ENCODE measurements at regions not wholly inside any gene's neighbourhood (a gene's known extent, or its start where the extent isn't known, plus 50 kb on each side); places are given as distances from the start of the nearest gene placed in this dataset.
A peak's percentile ranks its signal among the peaks of the same experiment; 100 is the strongest.

DNA sequence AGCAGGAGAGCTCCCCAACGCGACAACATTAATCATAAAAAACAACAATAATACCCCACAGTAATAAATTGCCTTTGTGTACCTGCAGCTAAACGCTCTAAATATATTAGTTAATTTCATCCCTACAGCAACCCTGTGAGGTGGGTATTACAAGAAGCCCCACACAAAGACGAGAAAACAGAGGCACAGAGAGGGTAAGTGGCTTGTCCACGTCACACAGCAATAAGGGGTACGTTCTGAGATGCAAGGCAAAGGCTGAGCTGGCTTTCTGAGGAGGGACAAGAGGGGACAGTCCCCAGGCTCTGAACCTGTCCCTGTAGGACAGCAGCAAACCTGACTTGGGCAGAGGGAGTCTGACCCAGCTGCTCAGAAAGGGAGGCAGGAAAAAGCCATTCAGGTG lies 78.2 kb downstream of the NCOR2 start:
- H4K5ac ChIP-seq (ENCODE audit: low read length): no peak overlapping the region
- no peak overlapping the region for H3K9ac ChIP-seq (ENCODE audit: low read length)
- H3K4me1 ChIP-seq (ENCODE audit: control insufficient read depth, low read depth, low read length): no peaks in the 10 kb centered on the region
- H3K79me1 ChIP-seq (ENCODE audit: low read length): peaks cover 50% of the 10 kb centered on the region
- H3K36me3 ChIP-seq (ENCODE audit: control insufficient read depth, insufficient read depth, low read length): peaks cover 4% of the 10 kb centered on the region
- H3K18ac ChIP-seq (ENCODE audit: low read length): no peak overlapping the region
- no peak overlapping the region for H3K23ac ChIP-seq (ENCODE audit: low read length)
- H2AK5ac ChIP-seq (ENCODE audit: low read length): no peak overlapping the region
- no peak overlapping the region for H3K4me3 ChIP-seq (ENCODE audit: low read length)
- no CpG with 5 or more reads among the region's 6 CpGs for WGBS (ENCODE audit: extremely low coverage, insufficient coverage, low lambda C conversion rate)
- H3K4me2 ChIP-seq (ENCODE audit: low read length): no peak overlapping the region
- no peak for DNase-seq
- no peak overlapping the region for H3K27ac ChIP-seq (ENCODE audit: low read depth, low read length)
- peaks cover 54% of the 10 kb centered on the region for H3K79me2 ChIP-seq (ENCODE audit: control insufficient read depth, insufficient read depth, low read length)
- no peak overlapping the region for H4K8ac ChIP-seq (ENCODE audit: low read depth, low read length)
- no peak overlapping the region for H2BK120ac ChIP-seq (ENCODE audit: low read depth, low read length)
- no peaks in the 10 kb centered on the region for H3K27me3 ChIP-seq (ENCODE audit: insufficient read depth, low read length, poor library complexity)
- H2BK15ac ChIP-seq (replicated peaks; ENCODE audit: low read depth): no peak overlapping the region
- H3K56ac ChIP-seq (ENCODE audit: low read length): no peak overlapping the region
- no peak overlapping the region for H3K4ac ChIP-seq (ENCODE audit: low read depth, low read length)
- no peak overlapping the region for H2BK5ac ChIP-seq (ENCODE audit: low read length)

DNA sequence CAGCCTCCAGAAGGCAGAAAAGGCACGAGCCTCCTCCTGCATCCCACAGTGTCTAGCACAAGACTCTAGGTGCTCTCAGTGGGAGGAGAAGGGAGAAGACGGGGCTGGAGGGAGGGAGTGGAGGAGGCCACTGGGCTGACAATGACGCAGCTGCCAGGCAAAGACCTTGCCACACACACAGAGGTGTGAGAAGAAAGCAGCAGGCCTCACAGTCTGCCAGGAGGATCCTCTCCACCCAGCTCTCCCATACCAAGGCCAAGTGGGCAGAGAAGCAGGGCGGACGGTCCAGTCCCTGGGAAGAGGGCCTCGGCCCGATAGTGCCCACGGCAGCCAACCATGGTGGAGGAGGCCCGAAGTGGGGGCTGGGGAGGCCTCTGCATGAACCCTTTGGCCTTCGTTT lies 78.9 kb downstream of the NCOR2 start:
- H2BK15ac ChIP-seq (replicated peaks; ENCODE audit: low read depth): no peak overlapping the region
- H3K9ac ChIP-seq (ENCODE audit: low read length): no peak overlapping the region
- H3K27me3 ChIP-seq (ENCODE audit: insufficient read depth, low read length, poor library complexity): no peaks in the 10 kb centered on the region
- H3K4me3 ChIP-seq (ENCODE audit: low read length): no peak overlapping the region
- no peak overlapping the region for H3K18ac ChIP-seq (ENCODE audit: low read length)
- H3K56ac ChIP-seq (ENCODE audit: low read length): no peak overlapping the region
- peaks cover 47% of the 10 kb centered on the region for H3K79me1 ChIP-seq (ENCODE audit: low read length)
- no peak overlapping the region for H4K5ac ChIP-seq (ENCODE audit: low read length)
- H2BK5ac ChIP-seq (ENCODE audit: low read length): no peak overlapping the region
- H3K27ac ChIP-seq (ENCODE audit: low read depth, low read length): no peak overlapping the region
- H3K23ac ChIP-seq (ENCODE audit: low read length): peak overlapping the region; percentile 68
- H3K4me2 ChIP-seq (ENCODE audit: low read length): no peak overlapping the region
- H2BK120ac ChIP-seq (ENCODE audit: low read depth, low read length): no peak overlapping the region
- no peaks in the 10 kb centered on the region for H3K4me1 ChIP-seq (ENCODE audit: control insufficient read depth, low read depth, low read length)
- no peak for DNase-seq
- H3K36me3 ChIP-seq (ENCODE audit: control insufficient read depth, insufficient read depth, low read length): peaks cover 6% of the 10 kb centered on the region
- peaks cover 48% of the 10 kb centered on the region for H3K79me2 ChIP-seq (ENCODE audit: control insufficient read depth, insufficient read depth, low read length)
- no CpG with 5 or more reads among the region's 10 CpGs for WGBS (ENCODE audit: extremely low coverage, insufficient coverage, low lambda C conversion rate)
- no peak overlapping the region for H4K8ac ChIP-seq (ENCODE audit: low read depth, low read length)
- H2AK5ac ChIP-seq (ENCODE audit: low read length): no peak overlapping the region
- H3K4ac ChIP-seq (ENCODE audit: low read depth, low read length): no peak overlapping the region

DNA sequence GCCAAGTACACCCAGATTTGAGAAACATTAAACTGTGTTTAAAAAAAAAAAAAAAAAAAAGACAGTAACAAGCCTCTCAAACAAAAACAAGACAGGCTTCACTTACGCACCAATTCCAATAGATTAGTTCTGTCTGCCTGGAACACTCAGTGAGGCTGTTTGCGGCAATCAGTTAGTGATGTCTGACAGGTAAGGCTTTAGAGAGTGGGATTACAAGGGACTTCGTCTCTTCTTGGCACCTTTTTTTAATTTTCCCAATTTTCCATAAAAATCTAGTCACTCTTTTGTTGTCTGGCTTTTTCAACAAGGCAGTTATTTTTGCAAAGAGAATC lies 79.6 kb downstream of the NCOR2 start:
- H3K23ac ChIP-seq (ENCODE audit: low read length): no peak overlapping the region
- DNase-seq: no peak
- no peak overlapping the region for H2BK120ac ChIP-seq (ENCODE audit: low read depth, low read length)
- no peak overlapping the region for H3K4me2 ChIP-seq (ENCODE audit: low read length)
- no peak overlapping the region for H3K4me3 ChIP-seq (ENCODE audit: low read length)
- no CpG with 5 or more reads among the region's 3 CpGs for WGBS (ENCODE audit: extremely low coverage, insufficient coverage, low lambda C conversion rate)
- H3K36me3 ChIP-seq (ENCODE audit: control insufficient read depth, insufficient read depth, low read length): peaks cover 4% of the 10 kb centered on the region
- H2BK5ac ChIP-seq (ENCODE audit: low read length): no peak overlapping the region
- H3K9ac ChIP-seq (ENCODE audit: low read length): no peak overlapping the region
- no peak overlapping the region for H4K5ac ChIP-seq (ENCODE audit: low read length)
- no peak overlapping the region for H2AK5ac ChIP-seq (ENCODE audit: low read length)
- H3K79me1 ChIP-seq (ENCODE audit: low read length): peaks cover 47% of the 10 kb centered on the region
- no peak overlapping the region for H3K4ac ChIP-seq (ENCODE audit: low read depth, low read length)
- no peak overlapping the region for H3K27ac ChIP-seq (ENCODE audit: low read depth, low read length)
- H3K4me1 ChIP-seq (ENCODE audit: control insufficient read depth, low read depth, low read length): no peaks in the 10 kb centered on the region
- H3K27me3 ChIP-seq (ENCODE audit: insufficient read depth, low read length, poor library complexity): no peaks in the 10 kb centered on the region
- H3K79me2 ChIP-seq (ENCODE audit: control insufficient read depth, insufficient read depth, low read length): peaks cover 43% of the 10 kb centered on the region
- no peak overlapping the region for H3K18ac ChIP-seq (ENCODE audit: low read length)
- H2BK15ac ChIP-seq (replicated peaks; ENCODE audit: low read depth): no peak overlapping the region
- no peak overlapping the region for H4K8ac ChIP-seq (ENCODE audit: low read depth, low read length)
- H3K56ac ChIP-seq (ENCODE audit: low read length): no peak overlapping the region

DNA sequence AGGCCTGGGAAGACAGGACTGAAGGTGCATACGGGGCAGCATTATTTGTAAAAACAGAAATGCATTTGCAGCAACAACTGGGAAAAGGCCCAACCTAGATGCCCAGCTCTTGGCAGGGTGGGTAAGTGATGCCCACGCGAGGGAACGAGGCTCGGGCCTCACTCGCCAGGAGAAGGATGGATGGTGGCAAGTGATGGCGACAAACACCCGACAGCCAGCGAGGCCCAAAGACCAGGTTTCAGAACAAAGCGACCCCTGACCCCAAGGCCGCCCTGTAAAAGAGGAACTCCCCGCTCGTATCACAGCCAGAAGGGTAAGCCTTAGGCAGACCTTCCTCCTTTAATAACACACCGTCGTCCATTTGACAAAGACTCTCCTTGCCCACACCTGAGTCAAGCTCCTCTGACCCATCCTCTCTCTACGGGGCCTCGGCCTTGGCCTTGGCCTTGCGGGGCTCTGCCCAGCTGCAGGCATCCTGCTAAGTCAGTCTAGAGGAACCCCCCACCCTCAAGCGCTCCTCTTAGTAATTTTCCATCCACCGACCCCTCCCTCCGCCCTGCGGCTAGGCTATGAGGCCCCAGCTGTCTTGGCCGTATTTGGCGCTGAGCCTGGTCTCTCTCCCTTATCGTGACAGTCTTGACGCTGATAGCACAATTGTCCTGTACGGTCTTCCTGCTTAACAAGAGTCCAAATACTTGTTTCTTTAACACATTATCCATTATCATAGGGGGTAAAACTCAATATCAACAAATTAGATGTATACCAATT lies 80.2 kb downstream of the NCOR2 start:
- Histone ChIP-seq H3K27ac (ENCODE audit: low read depth, low read length) (no peak overlapping the region), H2BK5ac (ENCODE audit: low read length) (no peak overlapping the region), H2AK5ac (ENCODE audit: low read length) (no peak overlapping the region), H3K4me2 (ENCODE audit: low read length) (no peak overlapping the region), H3K9ac (ENCODE audit: low read length) (no peak overlapping the region), H2BK15ac (replicated peaks; ENCODE audit: low read depth) (no peak overlapping the region), H3K27me3 (ENCODE audit: insufficient read depth, low read length, poor library complexity) (no peaks in the 10 kb centered on the region), H4K8ac (ENCODE audit: low read depth, low read length) (no peak overlapping the region), H3K56ac (ENCODE audit: low read length) (peak overlapping the region; percentile 38), H3K4ac (ENCODE audit: low read depth, low read length) (no peak overlapping the region), H3K18ac (ENCODE audit: low read length) (no peak overlapping the region), H3K23ac (ENCODE audit: low read length) (no peak overlapping the region), H3K4me1 (ENCODE audit: control insufficient read depth, low read depth, low read length) (no peaks in the 10 kb centered on the region), H3K4me3 (ENCODE audit: low read length) (no peak overlapping the region), H3K79me1 (ENCODE audit: low read length) (peaks cover 46% of the 10 kb centered on the region), H3K79me2 (ENCODE audit: control insufficient read depth, insufficient read depth, low read length) (peaks cover 40% of the 10 kb centered on the region), H2BK120ac (ENCODE audit: low read depth, low read length) (no peak overlapping the region), H4K5ac (ENCODE audit: low read length) (no peak overlapping the region), H3K36me3 (ENCODE audit: control insufficient read depth, insufficient read depth, low read length) (peaks cover 4% of the 10 kb centered on the region)
- no CpG with 5 or more reads among the region's 27 CpGs for WGBS (ENCODE audit: extremely low coverage, insufficient coverage, low lambda C conversion rate)
- DNase-seq: no peak

DNA sequence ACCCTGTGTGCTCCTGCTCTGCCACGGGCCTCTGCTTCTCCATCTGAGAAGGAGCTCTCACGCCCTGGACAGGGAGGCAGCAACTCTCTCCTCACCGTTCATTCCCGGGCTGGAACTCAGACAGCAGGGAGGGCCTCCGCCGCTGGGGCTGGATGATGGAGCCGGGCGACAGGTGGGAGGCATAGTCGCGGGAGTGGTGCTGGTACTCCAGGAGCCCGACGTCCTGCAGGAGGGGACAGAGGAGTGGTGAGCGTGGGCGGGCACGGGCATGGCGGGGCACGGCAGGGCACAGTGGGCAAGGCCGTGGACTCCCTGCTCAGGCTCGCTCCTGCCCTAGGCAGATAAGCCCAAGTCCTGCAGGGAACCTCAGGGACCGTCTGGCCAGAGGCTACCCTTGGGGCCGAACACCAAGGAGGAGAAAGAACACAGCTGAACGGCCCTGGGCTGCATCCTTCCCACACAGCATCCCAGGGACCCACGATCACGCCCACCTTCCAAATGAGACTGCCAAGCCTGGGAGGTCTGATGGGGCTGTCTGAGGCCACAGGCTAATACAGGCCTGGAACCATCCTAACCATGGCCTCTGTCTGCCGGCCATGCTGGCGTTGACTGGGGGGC lies 81.0 kb downstream of the NCOR2 start:
- no CpG with 5 or more reads among the region's 26 CpGs for WGBS (ENCODE audit: extremely low coverage, insufficient coverage, low lambda C conversion rate)
- H3K36me3 ChIP-seq (ENCODE audit: control insufficient read depth, insufficient read depth, low read length): peaks cover 4% of the 10 kb centered on the region
- no peak for DNase-seq
- no peak overlapping the region for H3K4me2 ChIP-seq (ENCODE audit: low read length)
- H2BK120ac ChIP-seq (ENCODE audit: low read depth, low read length): no peak overlapping the region
- no peak overlapping the region for H4K5ac ChIP-seq (ENCODE audit: low read length)
- no peaks in the 10 kb centered on the region for H3K4me1 ChIP-seq (ENCODE audit: control insufficient read depth, low read depth, low read length)
- no peak overlapping the region for H3K4ac ChIP-seq (ENCODE audit: low read depth, low read length)
- no peak overlapping the region for H2BK5ac ChIP-seq (ENCODE audit: low read length)
- peaks cover 35% of the 10 kb centered on the region for H3K79me2 ChIP-seq (ENCODE audit: control insufficient read depth, insufficient read depth, low read length)
- H3K56ac ChIP-seq (ENCODE audit: low read length): no peak overlapping the region
- H3K4me3 ChIP-seq (ENCODE audit: low read length): no peak overlapping the region
- H3K18ac ChIP-seq (ENCODE audit: low read length): no peak overlapping the region
- peaks cover 42% of the 10 kb centered on the region for H3K79me1 ChIP-seq (ENCODE audit: low read length)
- no peak overlapping the region for H4K8ac ChIP-seq (ENCODE audit: low read depth, low read length)
- H2BK15ac ChIP-seq (replicated peaks; ENCODE audit: low read depth): no peak overlapping the region
- H3K23ac ChIP-seq (ENCODE audit: low read length): no peak overlapping the region
- no peak overlapping the region for H3K27ac ChIP-seq (ENCODE audit: low read depth, low read length)
- no peak overlapping the region for H3K9ac ChIP-seq (ENCODE audit: low read length)
- no peak overlapping the region for H2AK5ac ChIP-seq (ENCODE audit: low read length)
- no peaks in the 10 kb centered on the region for H3K27me3 ChIP-seq (ENCODE audit: insufficient read depth, low read length, poor library complexity)

DNA sequence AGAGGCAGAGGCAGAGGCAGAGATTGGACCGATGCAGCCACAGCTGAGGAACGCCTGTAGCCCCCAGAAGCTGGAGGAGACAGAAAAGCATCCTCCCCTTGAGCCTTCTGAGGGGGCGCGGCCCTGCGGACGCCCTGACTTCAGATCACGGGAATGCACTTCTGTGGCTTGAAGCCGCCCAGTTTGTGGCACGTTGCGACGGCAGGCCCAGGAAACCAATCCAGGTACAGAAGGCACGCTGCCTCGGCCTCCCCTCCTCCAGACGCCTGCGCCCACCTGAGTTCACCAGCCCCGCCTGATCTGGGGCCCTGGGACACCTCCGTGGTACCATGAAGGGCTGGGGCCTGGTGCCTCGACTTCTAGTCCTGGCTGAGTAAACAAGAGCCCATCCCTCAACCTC lies 82.0 kb downstream of the NCOR2 start:
- Histone ChIP-seq H3K18ac (ENCODE audit: low read length) (no peak overlapping the region), H3K4me3 (ENCODE audit: low read length) (no peak overlapping the region), H4K8ac (ENCODE audit: low read depth, low read length) (no peak overlapping the region), H3K79me1 (ENCODE audit: low read length) (peaks cover 33% of the 10 kb centered on the region), H2BK120ac (ENCODE audit: low read depth, low read length) (no peak overlapping the region), H3K36me3 (ENCODE audit: control insufficient read depth, insufficient read depth, low read length) (peaks cover 3% of the 10 kb centered on the region), H3K27ac (ENCODE audit: low read depth, low read length) (no peak overlapping the region), H3K4ac (ENCODE audit: low read depth, low read length) (no peak overlapping the region), H3K23ac (ENCODE audit: low read length) (no peak overlapping the region), H2AK5ac (ENCODE audit: low read length) (no peak overlapping the region), H2BK5ac (ENCODE audit: low read length) (no peak overlapping the region), H3K4me1 (ENCODE audit: control insufficient read depth, low read depth, low read length) (no peaks in the 10 kb centered on the region), H3K56ac (ENCODE audit: low read length) (no peak overlapping the region), H4K5ac (ENCODE audit: low read length) (no peak overlapping the region), H3K79me2 (ENCODE audit: control insufficient read depth, insufficient read depth, low read length) (peaks cover 25% of the 10 kb centered on the region), H3K9ac (ENCODE audit: low read length) (no peak overlapping the region), H3K4me2 (ENCODE audit: low read length) (no peak overlapping the region), H2BK15ac (replicated peaks; ENCODE audit: low read depth) (no peak overlapping the region), H3K27me3 (ENCODE audit: insufficient read depth, low read length, poor library complexity) (no peaks in the 10 kb centered on the region)
- no peak for DNase-seq
- no CpG with 5 or more reads among the region's 18 CpGs for WGBS (ENCODE audit: extremely low coverage, insufficient coverage, low lambda C conversion rate)

All from mesendoderm (in vitro differentiated cells).